Stimulated activated CD8-positive, alpha-beta memory T cell treated with anti-CD3 and anti-CD28 coated beads, Interleukin-12 subunit alpha, Interleukin-12 subunit beta, amount 100 ng/mL, for 24 hours (primary cell): ENCODE measurements at regions not wholly inside any gene's neighbourhood (a gene's known extent, or its start where the extent isn't known, plus 50 kb on each side); places are given as distances from the start of the nearest gene placed in this dataset.
"Not testable (repeated sequence)": the region's sequence is repeated elsewhere in the genome, so short reads cannot be mapped to it uniquely, and the experiment has no call there.

Source experiments
- DNase-seq: peaks from one replicate; pipeline ENCODE4 v3.0.0-alpha.2; 2020; ENCODE audit errors: extremely low read depth

DNA sequence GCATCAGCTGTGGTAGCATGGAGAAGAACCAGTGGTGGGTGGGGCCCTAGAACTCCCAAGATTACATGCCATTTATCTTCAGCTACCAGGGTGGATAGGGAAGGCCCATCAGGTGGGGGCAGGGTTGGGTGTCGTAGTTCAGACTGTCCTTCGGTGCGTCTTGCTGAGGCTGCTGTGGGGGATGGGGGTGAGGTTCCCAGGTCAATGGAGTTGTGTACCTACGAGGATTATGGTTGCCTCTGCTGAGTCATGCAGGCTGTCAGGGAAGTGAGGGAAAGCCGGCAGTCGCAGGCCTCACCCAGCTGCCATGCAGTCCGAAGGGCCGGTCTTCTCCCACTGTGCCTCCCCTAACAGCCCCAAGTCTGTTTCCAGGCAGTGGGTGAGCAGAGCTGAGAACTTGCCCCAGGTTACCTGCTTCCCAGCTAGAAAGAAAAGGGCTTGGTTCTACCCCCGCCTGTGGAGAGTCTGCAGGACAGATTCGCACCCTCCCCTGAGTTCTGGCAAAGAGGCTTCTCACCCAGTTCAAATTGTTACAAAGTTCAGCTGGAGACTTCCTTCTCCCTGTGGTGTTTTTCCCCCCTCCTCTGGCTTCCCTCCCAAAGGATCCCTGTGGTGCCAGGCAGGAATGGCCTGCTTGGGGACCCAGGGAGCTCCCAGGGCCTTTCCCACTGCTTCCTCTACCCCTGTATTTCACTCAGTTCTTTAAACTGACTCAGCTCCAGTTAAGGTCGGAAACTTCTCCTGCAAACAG is 342.7 kb downstream of the KLF13 start:
- DNase-seq = not testable (repeated sequence)

- not testable (repeated sequence) for DNase-seq
Observed at GRCh38 chr15:31673263-31673662, 346.6 kb downstream of the KLF13 start.

DNA sequence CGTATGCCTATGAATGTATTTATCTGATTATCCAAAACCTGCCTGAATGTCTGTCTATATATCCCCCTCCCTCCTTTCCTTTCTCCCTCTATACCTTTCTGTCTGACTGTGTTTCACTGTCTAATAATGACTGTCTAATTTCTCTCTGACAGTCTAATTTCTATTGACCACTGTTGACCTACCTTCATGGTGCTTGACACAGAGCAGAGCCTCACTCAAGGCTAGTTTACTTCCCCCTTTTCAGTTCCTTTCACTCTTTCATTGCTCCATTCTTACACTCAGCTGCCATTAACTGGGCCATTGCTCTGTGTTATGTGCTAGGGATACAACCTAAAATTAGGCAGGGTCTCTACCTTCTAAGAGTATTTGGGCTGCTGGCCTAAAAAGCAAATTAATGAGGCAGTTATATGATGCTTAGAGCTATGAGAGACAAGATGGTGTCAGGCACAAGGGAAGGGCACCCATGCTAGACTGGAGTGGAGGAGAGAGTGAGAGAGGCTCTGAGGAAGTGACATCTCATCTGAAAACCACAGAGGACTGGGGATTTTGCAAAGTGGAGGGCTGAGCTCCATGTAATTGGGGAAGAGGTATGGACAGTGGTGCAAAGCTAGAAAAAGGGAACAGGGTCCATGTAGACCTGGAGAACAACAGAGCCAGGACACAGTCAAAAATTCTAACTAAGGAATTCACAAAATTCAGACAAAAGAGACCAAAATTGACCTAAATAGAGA is 348.6 kb upstream of the CHRNA7 start:
- not testable (repeated sequence) for DNase-seq

- DNase-seq = not testable (repeated sequence)
Observed at GRCh38 chr15:31687088-31687487, 343.2 kb upstream of the CHRNA7 start.

GRCh38 chr15:31696509-31696908 is 333.8 kb upstream of the CHRNA7 start:
- DNase-seq = not testable (repeated sequence)

DNA sequence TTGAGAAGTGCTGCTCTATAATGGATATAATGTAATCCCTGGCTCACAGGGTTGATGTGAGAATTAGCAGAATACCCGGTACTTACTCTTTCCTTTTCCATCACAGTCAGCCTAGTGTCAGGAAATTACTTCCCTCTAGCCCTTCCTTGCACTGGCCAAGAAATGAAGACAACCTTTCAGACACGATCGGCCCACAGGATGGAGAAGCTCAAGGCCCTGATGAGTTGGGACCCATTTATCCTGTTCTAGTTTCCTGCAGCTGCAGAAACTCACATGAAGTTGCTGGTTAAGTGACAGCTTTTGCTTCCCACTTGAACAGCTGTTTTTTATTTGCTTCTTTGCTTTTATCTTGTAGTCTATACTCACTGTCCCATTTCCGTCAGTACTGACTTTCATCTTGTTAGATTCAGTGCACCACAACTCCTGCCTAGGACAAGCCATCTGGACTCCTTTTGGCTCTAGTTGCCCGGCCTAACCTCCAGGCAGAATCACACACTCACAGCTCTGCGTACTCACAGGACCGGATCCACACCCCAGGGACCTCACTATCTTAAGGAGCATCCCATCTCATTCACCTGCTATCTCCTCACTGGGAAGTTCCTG is 325.1 kb upstream of the CHRNA7 start:
- DNase-seq = not testable (repeated sequence)

- DNase-seq = not testable (repeated sequence)
Observed at GRCh38 chr15:31707944-31708702, 322.2 kb upstream of the CHRNA7 start.

DNA sequence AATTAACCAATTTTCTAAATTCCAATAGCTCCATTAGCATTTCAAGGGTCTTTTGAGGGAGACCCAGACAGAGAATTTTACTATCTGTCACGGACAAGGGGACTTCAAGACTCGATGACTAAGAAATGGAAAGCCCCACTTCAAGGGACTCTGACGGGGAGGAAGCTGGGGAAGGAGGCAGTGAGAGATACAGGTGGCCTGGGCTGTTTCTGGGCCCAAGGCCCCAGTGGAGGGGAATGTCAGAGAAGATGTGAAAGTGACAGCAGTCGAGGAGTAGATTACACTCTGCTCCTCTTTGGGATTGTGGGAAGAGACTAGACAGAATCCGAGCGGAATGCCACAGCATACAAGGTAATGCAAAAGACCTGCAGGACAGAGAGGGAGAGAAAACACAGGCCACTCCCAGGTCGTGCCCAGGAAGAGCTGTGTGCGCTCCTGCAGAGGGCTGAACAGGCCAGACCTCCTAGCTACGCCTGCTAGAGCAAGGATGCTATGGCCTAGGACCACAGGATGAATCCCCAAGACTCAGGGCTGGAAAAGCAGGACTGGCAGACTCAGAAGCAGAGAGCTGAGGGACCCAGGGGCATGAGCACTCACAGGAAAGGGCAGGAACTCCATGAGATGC is 321.5 kb upstream of the CHRNA7 start:
- not testable (repeated sequence) for DNase-seq

DNA sequence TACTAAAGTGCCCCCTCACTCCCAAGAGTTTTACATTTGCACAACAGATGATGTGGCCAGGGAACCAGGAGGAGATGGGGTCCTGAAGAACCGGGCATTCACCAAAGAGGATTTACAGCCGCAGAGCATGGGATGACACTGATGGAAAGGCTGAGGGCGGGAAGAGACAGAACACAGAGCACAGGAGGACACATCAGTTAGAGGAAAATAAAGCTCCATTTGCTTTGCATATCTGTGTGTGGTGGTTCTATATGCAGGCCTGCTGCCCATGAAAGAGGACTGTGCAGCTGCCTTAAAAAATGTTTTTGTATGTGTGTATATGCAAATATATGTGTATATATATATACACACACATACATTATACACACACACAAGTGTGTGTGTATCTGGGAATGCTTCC is 320.8 kb upstream of the CHRNA7 start:
- DNase-seq = not testable (repeated sequence)

- not testable (repeated sequence) for DNase-seq
Observed at GRCh38 chr15:31710806-31711205, 319.5 kb upstream of the CHRNA7 start.

DNA sequence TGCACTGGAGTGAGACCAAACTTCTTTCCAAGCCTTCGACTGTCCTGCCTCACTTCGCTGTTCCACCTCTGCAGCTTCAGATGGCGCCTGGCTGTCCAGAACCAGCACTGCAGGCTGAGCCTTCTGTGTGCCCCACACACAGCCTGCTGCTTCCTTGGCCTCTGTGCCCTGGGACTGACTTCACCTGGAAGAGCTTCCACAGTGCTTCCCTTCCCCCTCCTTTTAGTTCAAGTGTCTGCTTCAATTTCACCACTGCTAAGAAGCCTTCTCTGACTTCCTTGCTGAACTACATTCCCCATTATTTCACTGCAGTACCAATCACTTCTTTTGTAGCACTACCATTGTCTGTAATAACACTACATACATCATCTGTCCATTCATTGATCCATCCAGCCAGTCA is 315.1 kb upstream of the CHRNA7 start:
- not testable (repeated sequence) for DNase-seq

GRCh38 chr15:31718625-31719024 is 311.7 kb upstream of the CHRNA7 start:
- not testable (repeated sequence) for DNase-seq

GRCh38 chr15:31719396-31720022 is 310.8 kb upstream of the CHRNA7 start:
- DNase-seq = not testable (repeated sequence)

DNA sequence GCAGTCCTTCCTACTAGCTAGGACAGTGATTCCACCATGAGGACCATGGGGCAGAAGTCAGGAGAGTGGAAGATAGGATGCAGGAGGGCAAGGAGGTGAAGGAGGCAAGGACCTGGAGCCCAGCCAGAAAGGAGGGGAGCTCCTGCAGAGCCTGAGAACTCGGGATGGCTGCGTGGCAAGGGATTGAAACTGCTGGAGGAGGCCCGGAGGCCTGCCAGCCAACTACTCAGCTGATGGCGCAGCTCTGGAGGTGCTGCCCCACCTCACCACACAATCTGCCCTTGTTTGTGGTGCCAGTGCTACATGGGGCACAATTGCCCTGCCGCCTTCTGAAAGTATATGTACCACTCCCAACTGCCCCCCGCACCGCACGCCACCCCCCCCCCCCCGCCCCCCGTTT is 307.3 kb upstream of the CHRNA7 start:
- not testable (repeated sequence) for DNase-seq

DNA sequence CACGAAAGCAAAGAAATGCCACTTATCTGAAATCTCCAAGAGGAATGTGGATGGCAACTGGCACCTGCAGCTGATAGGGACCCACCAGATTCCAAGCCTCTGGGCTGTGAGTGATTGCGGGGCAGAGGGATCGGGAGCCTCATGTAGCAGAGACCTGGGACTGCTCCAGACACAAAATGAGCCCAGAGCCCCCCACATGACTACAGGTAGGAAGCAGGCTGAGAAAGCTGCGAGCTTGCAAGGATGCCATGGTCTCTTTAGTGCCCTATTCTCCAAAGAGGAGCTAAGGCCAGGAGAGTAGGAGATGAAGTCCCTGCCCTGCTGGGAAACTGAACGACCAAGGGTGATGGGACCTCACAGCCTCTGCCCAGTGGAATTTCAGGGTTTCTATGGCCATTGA is 305.4 kb upstream of the CHRNA7 start:
- not testable (repeated sequence) for DNase-seq

DNA sequence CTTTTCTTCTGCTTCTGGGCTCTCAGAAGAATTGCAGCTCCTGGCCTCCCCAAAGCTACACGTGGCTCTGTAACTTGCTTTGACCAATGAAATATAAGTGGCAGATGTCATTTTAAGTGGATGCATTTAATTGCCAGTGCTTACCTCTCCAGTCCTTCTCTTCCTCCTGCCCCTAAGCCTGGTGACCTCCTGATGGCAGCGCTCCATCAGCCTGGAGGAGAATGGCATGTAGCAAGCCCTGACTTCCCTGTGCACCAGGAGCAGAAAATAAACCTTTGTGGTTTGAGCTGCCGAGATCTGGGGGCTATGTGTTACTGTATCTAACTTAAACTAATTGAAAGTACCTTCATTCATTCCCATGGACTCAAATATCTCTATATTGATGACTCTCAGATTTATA is 304.7 kb upstream of the CHRNA7 start:
- DNase-seq = not testable (repeated sequence)

DNA sequence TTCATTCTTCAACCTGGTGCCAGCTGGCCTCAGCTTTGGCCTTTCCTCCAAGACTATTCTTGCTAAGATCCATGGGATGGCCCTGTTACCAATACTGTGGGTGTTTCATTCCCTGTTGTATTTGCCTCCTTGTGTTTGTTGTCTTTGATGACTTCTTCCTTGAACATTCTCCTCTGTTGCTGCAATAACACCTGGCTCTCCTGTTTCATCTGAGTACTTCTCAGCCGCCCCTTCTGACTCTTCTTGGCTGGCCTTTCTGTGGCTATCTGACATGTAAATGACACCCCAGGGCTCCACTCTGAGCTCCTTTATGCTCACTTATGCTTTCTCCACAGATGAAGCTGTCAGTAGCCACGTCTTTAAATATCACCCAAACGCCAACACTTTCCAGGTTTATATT is 302.7 kb upstream of the CHRNA7 start:
- DNase-seq = no peak

DNA sequence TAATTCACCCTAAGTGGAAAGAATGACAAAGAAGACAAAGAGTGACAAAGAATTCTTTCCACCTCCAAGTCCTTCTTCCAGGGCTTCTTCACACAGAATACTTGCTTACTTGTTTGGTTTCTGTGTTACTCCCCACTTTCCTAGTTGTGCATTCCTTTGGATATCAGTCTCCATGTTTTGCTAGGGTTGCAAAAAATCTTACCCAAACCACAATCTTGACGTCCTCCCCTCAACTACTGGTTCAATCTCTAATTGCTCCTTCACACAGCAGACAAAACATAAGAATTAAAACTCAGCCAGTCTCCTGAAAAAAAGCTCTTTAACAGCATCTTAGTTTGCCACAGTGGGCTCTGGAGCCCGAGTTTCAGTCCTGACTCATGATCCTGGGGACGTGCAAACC is 297.6 kb upstream of the CHRNA7 start:
- DNase-seq = no peak

GRCh38 chr15:31733424-31733823 is 296.9 kb upstream of the CHRNA7 start:
- no peak for DNase-seq

DNA sequence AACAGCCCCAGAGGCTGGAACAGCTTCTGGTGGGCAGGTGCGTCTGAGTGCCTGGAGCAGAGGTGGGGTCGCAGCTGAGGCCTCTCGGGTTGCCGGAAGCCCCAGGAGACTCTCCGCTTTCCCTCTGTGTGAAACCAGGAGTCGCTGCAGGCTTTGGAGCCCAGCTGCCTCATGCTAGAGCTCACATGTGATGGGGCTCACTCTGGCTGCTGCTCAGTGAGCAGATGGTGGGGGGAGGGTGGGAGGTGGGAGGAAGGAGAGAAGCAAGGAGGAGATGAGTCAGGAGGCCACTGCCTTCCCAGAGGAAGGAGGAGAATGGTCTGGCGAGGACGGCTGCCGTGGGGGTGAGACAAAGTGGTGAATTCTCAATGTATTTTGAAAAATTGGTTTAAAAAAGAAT is 290.1 kb upstream of the CHRNA7 start:
- no peak for DNase-seq

GRCh38 chr15:31745841-31746240 is 284.5 kb upstream of the CHRNA7 start:
- no peak for DNase-seq
